IMR-90 (cell line): ENCODE measurements at regions not wholly inside any gene's neighbourhood (a gene's known extent, or its start where the extent isn't known, plus 50 kb on each side); places are given as distances from the start of the nearest gene placed in this dataset.

ENCODE experiments used
- ATAC-seq: fragments of 200-7000 bp; cut with Tn5 transposase; 2 replicates; pipeline ENCODE4 v1.9.1; 2020; ENCODE audit warnings: low read depth, mild to moderate bottlenecking, moderate library complexity
- BruUV-seq: library from RNA; stranded (reverse); fragments of 400-500 nt; replicated peaks from 2 replicates; lab custom pipeline; 2021; lab: Mats Ljungman, UMichigan
- CTCF ChIA-PET: fragments of 300-600 bp; formaldehyde crosslinking; extraction: SDS; loops from one replicate; lab custom pipeline; 2021; ENCODE audit warnings: antibody characterized with exemption; lab: Yijun Ruan, JAX
- POLR2A ChIA-PET: fragments of 300-600 bp; sonication (Branson Sonifier 250); formaldehyde crosslinking; loops from one replicate; lab custom pipeline; 2022; ENCODE audit warnings: antibody characterized with exemption; ENCODE audit not compliant: unreplicated experiment; lab: Charles Lee
- DNase-seq: peaks from one replicate; pipeline ENCODE4 v3.0.0; 2013
- H2AFZ ChIP-seq: replicated peaks from 2 replicates; pipeline ENCODE3; 2013; ENCODE audit warnings: low read length, mild to moderate bottlenecking; ENCODE audit not compliant: poor library complexity
- H2AK5ac ChIP-seq: 2 replicates; pipeline ENCODE4 v1.6.1; 2013; ENCODE audit warnings: low read depth, low read length, inconsistent platforms
- H2AK9ac ChIP-seq: replicated peaks from 2 replicates; pipeline ENCODE3; 2013; ENCODE audit warnings: mild to moderate bottlenecking, low read depth, low read length, moderate library complexity; ENCODE audit not compliant: poor library complexity
- H2BK120ac ChIP-seq: 2 replicates; pipeline ENCODE4 v1.6.1; 2013; ENCODE audit warnings: low read depth, low read length, inconsistent platforms
- H2BK15ac ChIP-seq: 3 replicates; pipeline ENCODE4 v1.6.1; 2013; ENCODE audit warnings: low read depth, low read length, inconsistent platforms
- H2BK20ac ChIP-seq: 2 replicates; pipeline ENCODE4 v1.6.1; 2013; ENCODE audit warnings: low read depth, mild to moderate bottlenecking, inconsistent platforms, low read length, moderate library complexity
- H2BK5ac ChIP-seq: 2 replicates; pipeline ENCODE4 v1.6.1; 2013; ENCODE audit warnings: mild to moderate bottlenecking, low read depth, low read length, inconsistent platforms; ENCODE audit not compliant: poor library complexity, severe bottlenecking
- H3K14ac ChIP-seq: replicated peaks from 2 replicates; pipeline ENCODE4 v1.6.1; 2013; ENCODE audit warnings: low read depth, low read length, inconsistent platforms
- H3K18ac ChIP-seq: 2 replicates; pipeline ENCODE4 v1.6.1; 2013; ENCODE audit warnings: low read depth, low read length, control low read depth
- H3K23ac ChIP-seq: 2 replicates; pipeline ENCODE4 v1.6.1; 2013; ENCODE audit warnings: low read depth, low read length, inconsistent platforms
- H3K27ac ChIP-seq: 2 replicates; pipeline ENCODE4 v1.5.1; 2013; ENCODE audit warnings: mild to moderate bottlenecking, control low read depth, low read length; ENCODE audit not compliant: insufficient read depth
- H3K27me3 ChIP-seq: 2 replicates; pipeline ENCODE4 v1.6.1; 2013; ENCODE audit warnings: low read length; ENCODE audit not compliant: control insufficient read depth, insufficient read depth
- H3K36me3 ChIP-seq: 2 replicates; pipeline ENCODE4 v1.6.1; 2013; ENCODE audit warnings: low read length, mixed read lengths; ENCODE audit not compliant: control insufficient read depth, insufficient read depth
- H3K4ac ChIP-seq: 2 replicates; pipeline ENCODE4 v1.6.1; 2013; ENCODE audit warnings: low read depth, low read length, inconsistent platforms
- H3K4me1 ChIP-seq: 2 replicates; pipeline ENCODE4 v1.6.1; 2013; ENCODE audit warnings: low read length, mixed read lengths; ENCODE audit not compliant: control insufficient read depth, insufficient read depth
- H3K4me2 ChIP-seq: 2 replicates; pipeline ENCODE4 v1.6.1; 2013; ENCODE audit warnings: low read depth, mild to moderate bottlenecking, control low read depth, low read length, moderate library complexity
- H3K4me3 ChIP-seq: 2 replicates; pipeline ENCODE4 v1.5.1; 2013; ENCODE audit warnings: low read depth, mild to moderate bottlenecking, control low read depth, low read length, moderate library complexity; ENCODE audit not compliant: insufficient read depth
- H3K56ac ChIP-seq: 2 replicates; pipeline ENCODE4 v1.6.1; 2013; ENCODE audit warnings: low read length, inconsistent platforms; ENCODE audit not compliant: insufficient read depth; ENCODE audit errors: extremely low read depth
- H3K79me1 ChIP-seq, 2 experiments: 2 replicates each; pipeline ENCODE4 v1.6.1; 2013; ENCODE audit warnings: low read length in 2 of 2, inconsistent platforms in 1 of 2, low read depth in 1 of 2
- H3K9ac ChIP-seq: 2 replicates; pipeline ENCODE4 v1.6.1; 2013; ENCODE audit warnings: low read depth, low read length, control low read depth
- H3K9me1 ChIP-seq: 2 replicates; pipeline ENCODE4 v1.6.1; 2013; ENCODE audit warnings: low read length, inconsistent platforms; ENCODE audit not compliant: insufficient read depth
- H3K9me3 ChIP-seq: 2 replicates; pipeline ENCODE4 v1.6.1; 2013; ENCODE audit warnings: low read length; ENCODE audit not compliant: control insufficient read depth, insufficient read depth
- H4K20me1 ChIP-seq: 2 replicates; pipeline ENCODE4 v1.6.1; 2013; ENCODE audit warnings: low read length, inconsistent platforms; ENCODE audit not compliant: insufficient read depth
- H4K5ac ChIP-seq: 2 replicates; pipeline ENCODE4 v1.6.1; 2013; ENCODE audit warnings: mild to moderate bottlenecking, low read depth, low read length, control low read depth
- H4K8ac ChIP-seq, 2 experiments: 2 replicates each; pipeline ENCODE4 v1.6.1; 2013; ENCODE audit warnings: low read depth in 2 of 2, low read length in 2 of 2, control low read depth in 1 of 2, inconsistent platforms in 1 of 2
- H4K91ac ChIP-seq: 2 replicates; pipeline ENCODE4 v1.6.1; 2013; ENCODE audit warnings: low read depth, low read length, inconsistent platforms; ENCODE audit not compliant: insufficient read depth
- BHLHE40 ChIP-seq: fragments of 150-350 bp; IDR thresholded peaks from 2 replicates; pipeline ENCODE4 v1.6.1; 2016; ENCODE audit warnings: mild to moderate bottlenecking, low read depth, low read length
- CEBPB ChIP-seq: IDR thresholded peaks from 2 replicates; pipeline ENCODE4 v1.6.1; 2012; ENCODE audit warnings: low read depth, low read length, improper control_type of control experiment
- CHD1 ChIP-seq: IDR thresholded peaks from 2 replicates; pipeline ENCODE4 v1.6.1; 2012; ENCODE audit warnings: low read depth, low read length, improper control_type of control experiment
- CTCF ChIP-seq: conservative IDR thresholded peaks from 2 replicates; pipeline ENCODE4 v1.5.1; 2012; ENCODE audit warnings: mild to moderate bottlenecking, low read depth, low read length, improper control_type of control experiment
- MAFK ChIP-seq: IDR thresholded peaks from 2 replicates; pipeline ENCODE4 v1.6.1; 2012; ENCODE audit warnings: low read depth, low read length, improper control_type of control experiment
- MAZ ChIP-seq: IDR thresholded peaks from 2 replicates; pipeline ENCODE4 v1.6.1; 2012; ENCODE audit warnings: low read depth, mild to moderate bottlenecking, low read length, improper control_type of control experiment, moderate library complexity, borderline replicate concordance
- MXI1 ChIP-seq: IDR thresholded peaks from 2 replicates; pipeline ENCODE4 v1.6.1; 2012; ENCODE audit warnings: low read depth, mild to moderate bottlenecking, low read length, moderate library complexity, borderline replicate concordance
- NFE2L2 ChIP-seq: fragments of 150-350 bp; IDR thresholded peaks from 2 replicates; pipeline ENCODE4 v1.6.1; 2016; ENCODE audit warnings: low read depth, mild to moderate bottlenecking, low read length
- POLR2A ChIP-seq: IDR thresholded peaks from 2 replicates; pipeline ENCODE4 v1.6.1; 2012; ENCODE audit warnings: mild to moderate bottlenecking, low read depth, low read length
- RAD21 ChIP-seq: IDR thresholded peaks from 2 replicates; pipeline ENCODE4 v1.6.1; 2012; ENCODE audit warnings: low read length, improper control_type of control experiment
- RCOR1 ChIP-seq: IDR thresholded peaks from 2 replicates; pipeline ENCODE4 v1.6.1; 2012; ENCODE audit warnings: mild to moderate bottlenecking, low read length, improper control_type of control experiment; ENCODE audit not compliant: insufficient replicate concordance
- RFX5 ChIP-seq: IDR thresholded peaks from 2 replicates; pipeline ENCODE4 v1.8.0; 2012; ENCODE audit warnings: low read depth, mild to moderate bottlenecking, low read length, moderate library complexity
- SMC3 ChIP-seq: fragments of 150-350 bp; IDR thresholded peaks from 2 replicates; pipeline ENCODE4 v1.6.1; 2016; ENCODE audit warnings: low read depth, mild to moderate bottlenecking, antibody characterized with exemption, low read length, moderate library complexity
- dilution Hi-C: fragments of 300-500 bp; cut with HindIII; formaldehyde crosslinking; loops from one replicate; pipeline ENCODE4 v1.14.3; 2018; ENCODE audit warnings: low sequenced_read_pairs; ENCODE audit not compliant: unreplicated experiment
- in situ Hi-C: fragments of 300-500 bp; cut with MboI; formaldehyde crosslinking; loops from 3 replicates; pipeline ENCODE4 v1.14.3; 2019; ENCODE audit warnings: low sequenced_read_pairs, inconsistent platforms, mixed read lengths
- intact Hi-C: fragments of 100-400 bp; cut with micrococcal nuclease; formaldehyde crosslinking; loops from 2 replicates; pipeline ENCODE4 v1.10.0; 2022
- TF ChIP-seq, protein P1 (sequence below): fragments of 150-350 bp; IDR thresholded peaks from 2 replicates; pipeline ENCODE4 v1.6.1; 2017; ENCODE audit warnings: mild to moderate bottlenecking, antibody characterized with exemption, low read length, low read depth

DNA sequence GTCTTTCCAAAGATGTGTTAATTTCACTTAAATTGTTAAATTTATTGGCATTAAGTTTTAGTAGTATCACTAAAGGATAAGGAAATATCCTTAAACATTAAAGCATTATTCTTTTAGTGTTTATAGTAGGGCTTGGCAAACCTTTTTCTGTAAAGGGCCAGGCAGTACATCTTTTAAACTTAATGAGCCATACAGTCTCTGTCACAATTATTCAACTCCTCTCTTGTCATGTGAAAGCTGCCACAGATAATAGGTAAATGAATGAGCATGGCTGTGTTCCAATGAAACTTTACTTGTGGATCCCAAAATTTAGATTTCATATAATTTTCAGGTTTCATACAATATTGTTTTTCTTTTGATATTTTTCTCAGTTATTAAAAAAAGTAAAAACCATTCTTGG, 268.2 kb upstream of the C11orf87 start:
- TF ChIP-seq NFE2L2 (no peak), MXI1 (no peak), MAFK (no peak), BHLHE40 (no peak), POLR2A (no peak), MAZ (no peak), SMC3 (no peak), CTCF (no peak), RAD21 (no peak), RCOR1 (no peak), CEBPB (no peak), CHD1 (no peak), RFX5 (no peak)
- TF ChIP-seq, protein P1, sequence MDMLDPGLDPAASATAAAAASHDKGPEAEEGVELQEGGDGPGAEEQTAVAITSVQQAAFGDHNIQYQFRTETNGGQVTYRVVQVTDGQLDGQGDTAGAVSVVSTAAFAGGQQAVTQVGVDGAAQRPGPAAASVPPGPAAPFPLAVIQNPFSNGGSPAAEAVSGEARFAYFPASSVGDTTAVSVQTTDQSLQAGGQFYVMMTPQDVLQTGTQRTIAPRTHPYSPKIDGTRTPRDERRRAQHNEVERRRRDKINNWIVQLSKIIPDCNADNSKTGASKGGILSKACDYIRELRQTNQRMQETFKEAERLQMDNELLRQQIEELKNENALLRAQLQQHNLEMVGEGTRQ, result no peak
- dilution Hi-C loops, result no loop called here
- no peak overlapping the region for H2BK20ac ChIP-seq
- H3K4me1 ChIP-seq, result no peaks in the 10 kb centered on the region
- DNase-seq, result no peak
- no peaks in the 10 kb centered on the region for H3K36me3 ChIP-seq
- intact Hi-C loops, result no loop called here
- no peak overlapping the region for H2AFZ ChIP-seq
- no peak overlapping the region for H3K14ac ChIP-seq
- no peak overlapping the region for H3K23ac ChIP-seq
- H2BK5ac ChIP-seq, result no peak overlapping the region
- H3K27ac ChIP-seq, result no peak overlapping the region
- ChIA-PET CTCF (no interaction called here), POLR2A (no interaction called here)
- no peaks in the 10 kb centered on the region for H3K27me3 ChIP-seq
- H2AK9ac ChIP-seq, result no peak overlapping the region
- no peaks in the 10 kb centered on the region for H3K9me3 ChIP-seq
- H3K18ac ChIP-seq, result no peak overlapping the region
- H4K8ac ChIP-seq, result no peak overlapping the region
- no peak overlapping the region for H2BK120ac ChIP-seq
- no peaks in the 10 kb centered on the region for H3K79me1 ChIP-seq
- H3K4me2 ChIP-seq, result no peak overlapping the region
- no peaks in the 10 kb centered on the region for H4K20me1 ChIP-seq
- H4K5ac ChIP-seq, result no peak overlapping the region
- no peak overlapping the region for H2BK15ac ChIP-seq
- no peak for ATAC-seq
- H3K4ac ChIP-seq, result no peak overlapping the region
- H3K4me3 ChIP-seq, result no peak overlapping the region
- no TSS peak for BruUV-seq
- H2AK5ac ChIP-seq, result no peak overlapping the region
- in situ Hi-C loops, result no loop called here
- no peak overlapping the region for H4K91ac ChIP-seq
- no peaks in the 10 kb centered on the region for H3K9me1 ChIP-seq
- no peak overlapping the region for H3K56ac ChIP-seq
- no peak overlapping the region for H3K9ac ChIP-seq
